ENCODE measurements at regions not wholly inside any gene's neighbourhood (a gene's known extent, or its start where the extent isn't known, plus 50 kb on each side); places are given as distances from the start of the nearest gene placed in this dataset.

DNA sequence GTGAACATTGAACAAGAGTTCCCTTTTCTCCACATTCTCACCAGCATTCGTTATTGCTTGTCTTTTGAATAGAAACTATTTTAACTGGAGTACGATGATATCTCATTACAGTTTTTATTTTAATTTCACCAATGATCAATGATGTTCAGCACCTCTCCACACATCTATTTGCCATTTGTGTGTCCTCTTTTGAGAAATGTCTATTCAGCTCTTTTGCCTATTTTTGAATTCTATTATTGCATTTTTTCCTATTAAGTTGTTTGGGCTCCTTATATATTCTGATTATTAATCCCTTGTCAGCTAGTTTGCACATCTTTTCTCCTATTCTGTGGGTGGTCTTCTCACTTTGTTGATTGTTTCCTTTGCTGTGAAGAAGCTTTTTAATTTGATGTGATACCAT, 241.1 kb upstream of the CTBP2 start:
- no peak for DNase-seq (ENCODE audit: low read depth)
- no peak overlapping the region for H3K4me3 ChIP-seq (ENCODE audit: low read depth, low read length)
- TF ChIP-seq CTCF (IDR thresholded peaks at IDR 0.05; ENCODE audit: insufficient read depth, low read depth, low read length, missing control alignments) = no peak

DNA sequence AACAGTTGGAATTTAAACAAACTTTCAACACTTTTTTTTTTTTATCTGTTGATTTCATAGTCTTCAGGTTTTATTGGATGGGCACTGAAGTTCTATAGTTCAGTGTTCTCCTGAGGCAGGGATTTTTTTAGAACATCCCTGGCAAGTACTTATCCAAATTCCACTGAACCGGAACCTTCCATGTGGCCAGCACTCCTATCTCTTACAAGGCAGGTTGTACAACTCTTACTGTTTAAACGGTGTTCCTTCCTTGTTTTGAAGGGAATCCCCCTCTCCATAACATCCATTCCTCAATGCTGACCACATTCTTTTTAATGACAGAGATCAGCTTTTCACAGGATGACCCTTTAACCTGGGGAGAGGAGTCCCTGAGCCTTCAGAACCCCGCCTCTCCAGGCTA, 238.9 kb upstream of the CTBP2 start:
- DNase-seq (ENCODE audit: low read depth) = no peak
- no peak for TF ChIP-seq CTCF (IDR thresholded peaks at IDR 0.05; ENCODE audit: insufficient read depth, low read depth, low read length, missing control alignments)
- H3K4me3 ChIP-seq (ENCODE audit: low read depth, low read length) = no peak overlapping the region

- DNase-seq (ENCODE audit: low read depth) = no peak
- no peak overlapping the region for H3K4me3 ChIP-seq (ENCODE audit: low read depth, low read length)
- TF ChIP-seq CTCF (IDR thresholded peaks at IDR 0.05; ENCODE audit: insufficient read depth, low read depth, low read length, missing control alignments) = no peak
Measured at GRCh38 chr10:125398270-125398669, 237.9 kb upstream of the CTBP2 start.

- DNase-seq (ENCODE audit: low read depth) = no peak
Measured at GRCh38 chr10:125397608-125398007, 237.2 kb upstream of the CTBP2 start.

DNA sequence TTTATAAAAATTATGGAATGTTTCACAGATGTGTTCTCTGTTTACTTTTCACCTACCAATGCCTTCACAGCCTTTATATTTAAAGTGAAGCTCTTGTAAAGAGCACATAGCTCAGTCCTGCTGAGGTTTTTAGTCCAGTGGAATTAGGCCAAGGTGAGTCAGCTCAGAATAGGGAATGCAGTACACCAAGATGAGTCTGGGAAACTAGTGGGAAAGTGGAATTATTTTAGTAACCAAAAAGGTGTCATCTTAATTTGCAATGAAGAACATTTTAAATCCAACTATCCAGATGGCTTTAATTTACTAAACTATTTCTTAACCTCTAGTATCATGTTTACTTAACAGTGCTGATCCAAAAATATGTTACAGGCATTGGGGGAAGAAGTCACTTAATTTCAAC, 236.3 kb upstream of the CTBP2 start:
- no peak for TF ChIP-seq CTCF (IDR thresholded peaks at IDR 0.05; ENCODE audit: insufficient read depth, low read depth, low read length, missing control alignments)
- no peak overlapping the region for H3K4me3 ChIP-seq (ENCODE audit: low read depth, low read length)
- no peak for DNase-seq (ENCODE audit: low read depth)

More at GRCh38 chr10:125397608-125398007, 237.2 kb upstream of the CTBP2 start:
- TF ChIP-seq CTCF (IDR thresholded peaks at IDR 0.05; ENCODE audit: insufficient read depth, low read depth, low read length, missing control alignments) = no peak
- no peak overlapping the region for H3K4me3 ChIP-seq (ENCODE audit: low read depth, low read length)

GRCh38 chr10:125392609-125393008, 232.2 kb upstream of the CTBP2 start:
- TF ChIP-seq CTCF (IDR thresholded peaks at IDR 0.05; ENCODE audit: insufficient read depth, low read depth, low read length, missing control alignments) = no peak
- DNase-seq (ENCODE audit: low read depth) = no peak
- H3K4me3 ChIP-seq (ENCODE audit: low read depth, low read length) = no peak overlapping the region

GRCh38 chr10:125392154-125392553, 231.8 kb upstream of the CTBP2 start:
- TF ChIP-seq CTCF (IDR thresholded peaks at IDR 0.05; ENCODE audit: insufficient read depth, low read depth, low read length, missing control alignments) = no peak
- no peak overlapping the region for H3K4me3 ChIP-seq (ENCODE audit: low read depth, low read length)
- DNase-seq (ENCODE audit: low read depth) = no peak

All from GM12865 (cell line).